ENCODE measurements at regions not wholly inside any gene's neighbourhood (a gene's known extent, or its start where the extent isn't known, plus 50 kb on each side); places are given as distances from the start of the nearest gene placed in this dataset.

DNA sequence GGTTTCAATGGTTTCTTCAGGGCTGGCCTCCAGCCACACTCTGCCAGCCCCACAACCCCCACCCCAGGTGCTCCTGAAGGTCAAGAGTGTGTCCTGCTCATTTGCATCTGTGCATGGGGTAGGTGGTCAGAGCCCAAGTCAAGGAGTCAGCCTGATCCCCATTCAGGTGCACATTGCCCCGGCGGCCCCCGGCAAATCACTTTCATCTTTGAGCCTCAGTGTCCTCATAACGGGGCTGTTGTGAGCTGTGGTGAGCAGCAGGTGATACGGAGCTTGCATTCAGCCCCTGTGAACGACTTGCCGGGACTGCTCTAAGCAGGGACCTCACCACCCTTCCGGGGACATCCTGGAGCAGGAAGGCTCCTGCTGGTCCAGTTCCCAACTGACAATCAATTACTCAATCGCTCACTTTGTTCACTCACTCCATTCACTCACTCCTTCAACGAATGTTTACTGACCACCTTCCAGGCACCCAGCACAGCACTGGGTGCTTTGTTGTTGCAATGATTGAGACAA, 93.2 kb upstream of the CPEB4 start:
- DNase-seq, result no peak
- H3K4me3 ChIP-seq (ENCODE audit: low read depth, low read length), result no peak overlapping the region
- H3K9me3 ChIP-seq (ENCODE audit: severe bottlenecking), result no peaks in the 10 kb centered on the region
- no peaks in the 10 kb centered on the region for H3K27me3 ChIP-seq (ENCODE audit: insufficient read depth, low read depth, severe bottlenecking)
- no peaks in the 10 kb centered on the region for H3K36me3 ChIP-seq
- H3K27ac ChIP-seq, result no peak overlapping the region
- TF ChIP-seq, protein P1, sequence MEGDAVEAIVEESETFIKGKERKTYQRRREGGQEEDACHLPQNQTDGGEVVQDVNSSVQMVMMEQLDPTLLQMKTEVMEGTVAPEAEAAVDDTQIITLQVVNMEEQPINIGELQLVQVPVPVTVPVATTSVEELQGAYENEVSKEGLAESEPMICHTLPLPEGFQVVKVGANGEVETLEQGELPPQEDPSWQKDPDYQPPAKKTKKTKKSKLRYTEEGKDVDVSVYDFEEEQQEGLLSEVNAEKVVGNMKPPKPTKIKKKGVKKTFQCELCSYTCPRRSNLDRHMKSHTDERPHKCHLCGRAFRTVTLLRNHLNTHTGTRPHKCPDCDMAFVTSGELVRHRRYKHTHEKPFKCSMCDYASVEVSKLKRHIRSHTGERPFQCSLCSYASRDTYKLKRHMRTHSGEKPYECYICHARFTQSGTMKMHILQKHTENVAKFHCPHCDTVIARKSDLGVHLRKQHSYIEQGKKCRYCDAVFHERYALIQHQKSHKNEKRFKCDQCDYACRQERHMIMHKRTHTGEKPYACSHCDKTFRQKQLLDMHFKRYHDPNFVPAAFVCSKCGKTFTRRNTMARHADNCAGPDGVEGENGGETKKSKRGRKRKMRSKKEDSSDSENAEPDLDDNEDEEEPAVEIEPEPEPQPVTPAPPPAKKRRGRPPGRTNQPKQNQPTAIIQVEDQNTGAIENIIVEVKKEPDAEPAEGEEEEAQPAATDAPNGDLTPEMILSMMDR (IDR thresholded peaks at IDR 0.05; ENCODE audit: low read depth, low read length), result no peak

DNA sequence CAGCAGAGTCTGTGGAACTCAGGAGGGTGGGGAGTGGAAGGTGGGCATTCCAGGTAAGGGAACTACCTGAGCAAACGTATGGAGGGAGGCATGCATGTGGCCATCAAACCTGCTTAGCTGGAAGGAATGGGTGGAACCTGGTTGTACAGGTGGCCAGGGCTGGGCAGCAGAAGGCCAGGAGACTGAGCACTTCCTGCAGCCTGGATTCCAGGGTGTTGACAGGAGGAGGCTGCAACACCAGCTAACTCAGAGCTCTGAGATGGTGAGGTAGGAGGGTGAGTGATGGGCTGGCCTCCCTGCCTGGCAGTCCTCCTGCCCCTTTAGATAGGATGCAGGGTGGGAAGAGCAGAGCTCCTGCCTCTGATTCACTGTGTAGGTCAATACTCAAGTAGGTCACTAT, 92.5 kb upstream of the CPEB4 start:
- no peak overlapping the region for H3K4me3 ChIP-seq (ENCODE audit: low read depth, low read length)
- no peak overlapping the region for H3K27ac ChIP-seq
- no peaks in the 10 kb centered on the region for H3K27me3 ChIP-seq (ENCODE audit: insufficient read depth, low read depth, severe bottlenecking)
- no peaks in the 10 kb centered on the region for H3K36me3 ChIP-seq
- DNase-seq, result no peak
- no peaks in the 10 kb centered on the region for H3K9me3 ChIP-seq (ENCODE audit: severe bottlenecking)
- TF ChIP-seq, protein P1 (IDR thresholded peaks at IDR 0.05; ENCODE audit: low read depth, low read length), result no peak

DNA sequence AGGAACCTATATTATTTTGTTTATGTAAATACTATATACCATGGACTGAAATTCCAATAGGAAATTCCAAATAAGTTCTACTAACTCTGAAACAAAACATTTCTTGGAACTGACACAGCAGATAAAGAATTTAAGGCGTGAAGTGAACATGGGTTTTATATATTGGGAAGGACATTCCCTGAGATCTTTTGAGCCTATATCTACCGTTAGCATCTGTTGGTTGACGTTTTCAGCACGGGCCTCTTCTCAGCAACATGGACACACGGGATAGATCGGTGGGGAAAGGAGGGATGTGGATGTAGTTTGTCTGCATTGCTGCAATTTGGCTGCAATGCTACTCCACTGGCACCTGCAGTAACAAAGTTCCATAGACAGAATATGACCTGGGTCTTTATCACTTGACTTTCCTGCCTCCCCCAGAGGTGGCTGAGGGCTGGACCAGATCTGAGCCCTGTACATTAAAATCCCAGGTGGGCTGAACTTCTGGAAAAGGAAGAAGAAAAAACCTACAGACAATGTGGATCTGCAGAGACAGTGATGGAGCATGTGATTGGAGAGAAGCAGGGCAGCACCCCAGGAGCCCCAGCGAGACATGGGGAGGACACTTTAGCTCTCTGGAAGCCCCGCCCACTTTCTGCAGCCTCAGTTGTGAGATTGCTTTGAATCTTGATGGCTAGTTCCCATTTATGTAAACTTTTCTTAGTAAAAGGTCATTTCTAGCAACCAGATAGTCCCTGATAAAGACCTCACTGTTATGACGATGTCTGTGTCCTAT, 91.2 kb upstream of the CPEB4 start:
- H3K4me3 ChIP-seq (ENCODE audit: low read depth, low read length), result no peak overlapping the region
- no peaks in the 10 kb centered on the region for H3K9me3 ChIP-seq (ENCODE audit: severe bottlenecking)
- H3K27me3 ChIP-seq (ENCODE audit: insufficient read depth, low read depth, severe bottlenecking), result no peaks in the 10 kb centered on the region
- H3K27ac ChIP-seq, result no peak overlapping the region
- no peak for DNase-seq
- TF ChIP-seq, protein P1 (IDR thresholded peaks at IDR 0.05; ENCODE audit: low read depth, low read length), result no peak
- no peaks in the 10 kb centered on the region for H3K36me3 ChIP-seq

DNA sequence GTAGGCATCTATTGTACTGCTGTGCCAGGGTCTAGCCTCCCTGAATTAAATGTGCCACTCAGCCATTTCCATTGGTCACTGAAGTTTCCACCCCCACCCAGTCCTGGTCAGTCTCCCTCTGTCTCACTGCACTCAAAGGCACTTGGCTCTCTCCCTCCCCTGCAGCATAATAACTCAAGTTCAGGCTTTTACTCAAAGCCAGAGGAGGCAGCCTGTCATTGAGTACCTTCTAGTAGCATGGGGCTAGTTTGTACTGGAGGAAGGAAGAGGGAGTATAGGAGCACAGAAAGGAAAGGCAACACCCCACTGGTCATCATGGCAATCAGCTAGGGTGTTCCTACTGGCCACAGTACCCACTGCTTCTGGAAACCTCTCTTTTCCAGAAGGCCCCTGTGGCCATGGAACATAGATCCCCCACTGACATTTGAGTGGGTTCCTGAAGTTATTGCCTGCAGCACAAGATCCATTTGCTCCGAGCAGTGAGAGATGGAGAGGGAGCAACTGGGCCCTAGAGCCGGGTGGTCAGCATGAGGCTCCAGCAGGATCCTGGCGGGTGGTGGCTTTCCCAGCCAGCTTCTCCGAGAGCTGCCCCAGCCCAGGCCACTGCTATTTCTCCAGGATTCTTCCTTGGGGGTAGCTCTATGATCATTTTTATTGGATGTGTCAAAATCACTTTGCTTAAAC, 89.9 kb upstream of the CPEB4 start:
- TF ChIP-seq, protein P1 (IDR thresholded peaks at IDR 0.05; ENCODE audit: low read depth, low read length), result no peak
- no peaks in the 10 kb centered on the region for H3K9me3 ChIP-seq (ENCODE audit: severe bottlenecking)
- no peaks in the 10 kb centered on the region for H3K27me3 ChIP-seq (ENCODE audit: insufficient read depth, low read depth, severe bottlenecking)
- H3K36me3 ChIP-seq, result no peaks in the 10 kb centered on the region
- no peak for DNase-seq
- H3K27ac ChIP-seq, result no peak overlapping the region
- H3K4me3 ChIP-seq (ENCODE audit: low read depth, low read length), result no peak overlapping the region

DNA sequence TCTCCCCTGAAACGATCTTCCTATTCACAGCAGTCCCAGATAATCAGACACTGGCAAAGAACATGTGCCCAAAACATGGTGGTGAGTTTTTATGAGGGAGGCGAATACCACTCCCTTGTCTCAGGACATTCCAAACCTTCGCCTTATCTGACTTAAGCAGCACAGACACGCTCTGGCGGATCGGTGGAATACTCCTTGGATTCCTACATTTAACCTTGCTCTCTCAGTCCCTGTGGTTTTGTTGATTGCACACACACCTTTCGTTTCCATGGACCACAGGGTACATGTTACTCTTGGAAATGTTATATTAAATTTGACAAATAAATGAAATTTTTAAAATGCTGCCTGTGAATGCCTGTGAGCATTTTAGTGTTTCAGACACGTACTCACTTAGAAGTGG, 87.8 kb upstream of the CPEB4 start:
- Histone ChIP-seq H3K36me3 (no peaks in the 10 kb centered on the region), H3K9me3 (ENCODE audit: severe bottlenecking) (peaks cover 8% of the 10 kb centered on the region), H3K27ac (no peak overlapping the region), H3K4me3 (ENCODE audit: low read depth, low read length) (no peak overlapping the region), H3K27me3 (ENCODE audit: insufficient read depth, low read depth, severe bottlenecking) (no peaks in the 10 kb centered on the region)
- TF ChIP-seq, protein P1 (IDR thresholded peaks at IDR 0.05; ENCODE audit: low read depth, low read length), result no peak
- DNase-seq, result no peak

Measured in WERI-Rb-1 (cell line).